Stimulated activated CD8-positive, alpha-beta memory T cell treated with anti-CD3 and anti-CD28 coated beads, Interleukin-4, amount 100 ng/mL, for 1 hour (primary cell): ENCODE measurements at regions not wholly inside any gene's neighbourhood (a gene's known extent, or its start where the extent isn't known, plus 50 kb on each side); places are given as distances from the start of the nearest gene placed in this dataset.

Experiments used
- DNase-seq, 2 donors: peaks; one replicate each; pipeline ENCODE4 v3.0.0-alpha.2; 2020; ENCODE audit warnings: low read depth in 2 of 2, low spot score in 1 of 2

- DNase-seq = no peak
Observed at GRCh38 chr1:55334160-55334559, 119.0 kb upstream of the USP24 start.

- no peak for DNase-seq
Observed at GRCh38 chr1:55333461-55333860, 118.3 kb upstream of the USP24 start.

DNA sequence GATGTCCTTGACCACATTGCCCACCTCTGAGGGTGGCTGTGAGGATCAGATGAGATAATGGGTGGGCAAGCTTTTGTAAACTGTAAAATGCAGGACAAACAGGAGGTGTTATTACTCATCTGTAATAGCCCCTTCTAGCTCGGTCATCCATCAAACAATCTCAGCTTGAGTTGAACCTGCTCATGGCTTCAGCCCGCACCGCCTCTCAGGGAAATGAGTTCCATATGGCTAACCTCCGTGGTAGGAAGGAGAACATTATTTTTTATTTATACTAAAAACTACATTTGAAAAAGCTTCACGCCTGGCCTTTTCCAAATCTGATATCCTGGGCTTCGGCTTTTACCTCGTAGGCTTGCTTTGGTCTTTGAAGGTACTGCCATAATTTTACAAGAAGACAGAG lies 116.2 kb upstream of the USP24 start:
- no peak for DNase-seq

DNA sequence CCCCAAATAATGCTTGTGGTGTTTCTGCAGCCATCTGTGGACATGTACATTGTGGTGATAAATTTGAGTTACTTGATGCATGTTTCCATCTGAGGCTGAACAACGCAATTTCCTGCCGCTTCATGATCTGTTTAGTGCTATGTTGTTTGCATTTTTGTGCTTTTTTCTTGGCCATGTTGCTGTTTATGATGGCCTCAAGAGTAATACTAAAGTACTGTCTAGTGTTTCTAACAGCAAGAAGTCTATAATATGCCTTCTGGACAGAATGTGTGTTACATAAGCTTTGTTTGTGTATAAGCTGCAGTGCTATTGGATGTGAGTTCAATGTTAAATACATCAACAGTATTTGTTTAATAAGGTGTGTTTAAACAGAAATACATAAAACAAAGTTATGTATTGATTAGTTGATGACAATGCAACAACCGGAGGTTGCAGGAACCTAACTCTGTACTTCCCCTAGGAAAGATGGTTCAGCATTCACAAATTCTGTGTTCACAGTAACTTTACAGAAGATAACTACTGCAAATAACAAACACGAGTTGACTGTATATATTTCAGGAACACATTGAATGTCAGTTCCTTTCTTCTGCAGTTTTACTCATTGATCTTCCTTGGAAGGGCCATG lies 114.8 kb upstream of the USP24 start:
- no peak for DNase-seq

DNA sequence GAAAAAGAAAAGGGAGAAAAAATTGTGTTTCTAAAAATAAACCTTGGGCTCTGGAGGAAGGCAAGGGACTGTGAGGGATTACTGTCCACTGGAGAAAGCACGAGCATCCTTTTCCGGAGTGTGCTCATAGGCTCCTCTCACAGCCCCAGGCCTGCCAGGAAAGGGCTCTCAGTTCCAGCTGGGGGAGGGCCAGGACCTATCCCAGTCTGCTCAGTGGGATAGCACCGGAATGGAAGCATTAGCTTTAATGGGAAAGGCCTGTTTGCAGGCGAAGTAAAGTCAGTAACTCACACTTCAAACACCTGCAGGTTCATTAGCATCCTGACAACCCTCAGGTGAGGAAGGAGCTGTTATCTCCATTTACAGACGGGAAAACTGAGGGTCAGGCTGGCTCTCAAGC lies 113.9 kb upstream of the USP24 start:
- no peak for DNase-seq

GRCh38 chr1:55326496-55327243 lies 111.5 kb upstream of the USP24 start:
- DNase-seq = no peak

DNA sequence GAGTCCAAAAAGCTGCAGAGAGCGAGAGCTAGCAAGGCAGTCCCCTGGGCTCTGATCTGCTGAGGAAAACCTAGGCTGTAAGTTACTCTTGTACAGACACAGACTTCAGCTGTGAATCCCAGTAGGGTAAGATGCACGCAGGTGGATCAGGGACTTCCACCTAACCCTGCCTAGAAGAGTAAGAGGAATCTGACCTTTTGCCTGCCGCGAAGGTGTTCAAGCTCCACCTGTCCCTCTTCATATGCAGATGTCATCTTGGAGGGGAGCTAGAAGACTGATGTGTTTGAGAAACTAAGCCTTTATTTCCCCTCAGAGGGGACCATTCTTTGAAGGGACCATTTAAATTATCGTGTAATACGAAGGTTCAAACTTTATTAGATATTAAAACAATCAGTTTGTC lies 108.6 kb upstream of the USP24 start:
- DNase-seq = no peak

- no peak for DNase-seq
Observed at GRCh38 chr1:55322842-55323241, 107.7 kb upstream of the USP24 start.

DNA sequence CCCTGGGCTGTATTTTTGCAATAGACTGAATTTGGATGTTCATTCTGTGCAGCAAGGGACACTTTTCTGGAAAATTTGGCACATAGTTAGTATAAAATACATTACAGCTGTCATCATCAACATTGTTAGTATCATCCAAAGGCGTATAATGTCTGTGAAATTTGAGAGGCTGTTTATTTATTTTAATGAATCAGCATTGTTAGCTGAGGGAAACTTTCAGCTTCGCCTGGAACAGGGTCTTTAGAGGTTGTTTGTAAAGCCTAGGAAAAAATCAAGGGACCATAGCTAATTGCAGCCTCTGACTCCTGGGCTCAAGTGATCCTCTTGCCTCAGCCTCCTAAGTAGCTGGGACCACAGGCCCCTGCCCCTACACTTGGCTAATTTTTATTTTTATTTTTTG lies 106.8 kb upstream of the USP24 start:
- DNase-seq = no peak

- no peak for DNase-seq
Observed at GRCh38 chr1:55320891-55321290, 105.7 kb upstream of the USP24 start.

GRCh38 chr1:55318116-55318817 lies 103.1 kb upstream of the USP24 start:
- DNase-seq = no peak

DNA sequence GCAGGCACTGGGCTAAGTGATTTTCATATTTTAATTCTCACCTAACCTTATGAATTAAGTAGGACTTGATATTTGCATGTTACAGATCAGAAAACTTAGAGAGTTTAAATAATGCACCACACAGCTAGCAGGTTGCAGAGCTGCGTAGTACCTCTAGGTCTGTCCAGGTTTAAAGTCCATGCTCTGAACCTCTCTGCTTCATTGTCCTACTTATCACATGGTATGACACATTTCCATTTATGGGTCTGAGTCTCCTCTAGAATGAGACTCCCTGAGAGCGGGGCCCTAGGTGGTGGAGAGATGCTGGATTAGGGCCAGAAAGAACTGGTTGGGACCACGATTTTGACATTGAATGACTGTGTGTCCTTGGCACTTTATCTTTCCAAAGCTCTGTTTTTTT lies 102.5 kb upstream of the USP24 start:
- no peak for DNase-seq

DNA sequence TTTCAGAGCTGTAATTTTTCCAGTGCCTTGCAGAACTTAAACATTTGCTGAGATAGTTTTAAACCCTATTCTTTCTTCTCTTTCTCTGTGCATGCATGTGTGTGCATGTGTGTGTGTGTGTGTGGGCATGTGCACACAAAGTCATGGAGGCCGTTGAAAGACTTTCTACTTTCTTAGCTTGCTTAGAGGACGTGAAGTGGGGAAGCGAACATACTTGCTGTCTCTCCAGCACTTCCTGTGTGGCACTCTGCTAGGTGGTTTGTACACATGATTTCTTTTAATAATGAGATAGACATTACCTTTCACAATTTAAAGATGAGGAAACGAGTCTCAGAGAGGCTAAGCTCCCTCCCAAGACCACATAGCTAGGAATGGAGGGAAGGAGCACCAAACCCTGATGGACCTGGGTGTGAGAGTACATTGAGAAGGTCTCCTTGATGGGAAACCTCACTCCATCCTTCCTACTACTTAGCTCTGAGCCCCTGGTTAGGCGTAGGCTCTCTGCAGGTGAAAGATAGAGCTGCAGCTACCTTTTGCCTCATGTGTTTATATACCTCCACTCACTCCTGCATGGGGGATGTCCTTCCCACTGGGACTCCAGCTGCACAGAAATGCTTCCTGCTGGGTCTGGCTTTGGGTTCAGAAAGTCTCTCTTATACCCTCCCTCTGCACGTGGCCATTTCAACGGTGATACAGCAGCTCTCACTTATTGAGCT lies 101.9 kb upstream of the USP24 start:
- no peak for DNase-seq

GRCh38 chr1:55316502-55316901 lies 101.3 kb upstream of the USP24 start:
- DNase-seq = no peak

DNA sequence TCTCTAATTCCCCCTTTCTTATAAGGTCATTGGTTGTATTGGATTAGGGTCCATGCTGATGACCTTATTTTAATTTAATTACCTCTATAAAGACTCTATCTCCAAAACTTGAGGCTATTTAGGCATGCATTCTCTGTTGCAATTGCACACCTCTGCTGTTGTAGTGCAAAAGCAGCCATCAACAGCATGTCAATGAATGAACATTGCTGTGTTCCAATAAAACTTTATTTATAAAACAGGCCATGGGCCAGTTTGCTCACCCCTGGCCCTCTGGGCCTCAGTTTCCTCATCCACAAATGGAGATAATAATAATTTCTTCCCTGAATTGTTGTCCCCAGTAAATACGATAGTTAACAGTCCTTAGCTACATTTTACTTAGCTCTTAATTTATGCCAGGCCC lies 100.4 kb upstream of the USP24 start:
- no peak for DNase-seq

GRCh38 chr1:55314740-55315139 lies 99.6 kb upstream of the USP24 start:
- no peak for DNase-seq

DNA sequence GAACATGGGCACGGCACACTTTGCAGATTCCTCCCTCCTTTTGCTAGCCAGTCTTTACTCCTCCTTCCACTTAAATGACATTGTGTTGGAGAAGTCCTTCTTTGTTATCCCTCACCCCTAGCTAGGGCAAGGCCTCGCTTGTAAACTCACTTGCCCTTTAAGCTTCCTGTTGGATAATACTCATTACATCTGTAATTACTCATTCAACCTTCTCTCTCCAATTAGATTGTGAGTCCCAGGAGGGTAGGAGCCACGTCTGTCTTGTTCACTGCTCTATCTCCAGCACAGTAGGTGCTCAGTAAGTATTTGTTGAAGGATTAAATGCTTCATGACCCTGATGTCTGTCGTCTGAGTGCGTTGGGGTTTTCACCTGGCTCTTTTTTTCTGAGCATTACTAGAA lies 98.7 kb upstream of the USP24 start:
- DNase-seq = no peak

DNA sequence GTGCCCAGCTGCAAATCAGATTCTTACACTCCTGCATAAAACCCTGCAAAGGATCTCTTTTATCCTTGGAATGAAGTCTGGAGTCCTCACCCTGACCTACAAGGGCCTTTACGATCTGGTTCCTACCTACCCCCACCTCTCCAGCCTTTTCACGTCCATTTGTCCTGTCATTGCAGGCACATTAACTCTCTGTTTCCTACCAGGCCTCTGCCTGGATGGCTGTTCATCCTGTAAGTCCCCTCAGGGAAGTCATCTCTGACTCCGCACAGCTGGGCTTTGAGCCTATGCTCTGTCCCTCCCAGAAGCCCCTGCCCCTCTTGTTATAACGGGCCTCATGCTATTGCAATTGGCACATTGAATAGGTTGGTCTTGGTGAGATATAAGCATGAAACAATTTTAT lies 96.8 kb upstream of the USP24 start:
- DNase-seq = no peak

GRCh38 chr1:55311057-55311641 lies 96.0 kb upstream of the USP24 start:
- no peak for DNase-seq

DNA sequence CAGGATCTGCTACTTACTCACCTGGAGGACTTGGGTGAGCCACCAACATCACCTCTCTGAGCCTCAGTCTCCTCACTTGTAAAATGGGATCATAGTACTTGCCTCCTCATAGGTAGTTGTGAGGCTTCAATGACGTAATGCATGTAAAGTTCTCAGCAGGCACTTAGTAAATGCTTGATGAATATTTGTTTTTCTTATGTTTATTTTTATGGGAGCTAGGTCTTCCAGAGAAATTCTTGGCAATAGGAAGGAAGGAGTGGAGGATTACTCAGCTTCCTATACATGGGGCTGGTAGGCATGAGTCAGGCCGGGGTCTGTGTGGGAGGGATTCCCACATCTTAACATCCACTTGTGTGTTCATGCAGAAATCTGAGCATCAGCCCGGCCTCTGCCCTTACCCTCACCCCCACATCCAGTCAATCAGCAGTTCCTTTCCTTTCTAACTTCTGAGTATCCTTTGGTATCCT lies 95.4 kb upstream of the USP24 start:
- no peak for DNase-seq

- no peak for DNase-seq
Observed at GRCh38 chr1:55309786-55310504, 94.8 kb upstream of the USP24 start.
